ENCODE measurements at regions not wholly inside any gene's neighbourhood (a gene's known extent, or its start where the extent isn't known, plus 50 kb on each side); places are given as distances from the start of the nearest gene placed in this dataset.

- Histone ChIP-seq H3K4me3 (ENCODE audit: low read depth, low read length) (no peak overlapping the region), H3K36me3 (ENCODE audit: control insufficient read depth in 2 of 2, insufficient read depth in 1 of 2, low read length in 2 of 2) (no peaks in the 10 kb centered on the region), H3K9me3 (ENCODE audit: control insufficient read depth, insufficient read depth, low read depth, low read length) (no peaks in the 10 kb centered on the region), H3K4me1 (ENCODE audit: control insufficient read depth, insufficient read depth, low read length) (no peaks in the 10 kb centered on the region), H3K27ac (ENCODE audit: extremely low read depth, low read depth, low read length) (no peak overlapping the region)
- CTCF ChIA-PET: no interaction called here
- POLR2A ChIA-PET: no interaction called here
- TF ChIP-seq EGR2 (tag by site-specific recombination; IDR thresholded peaks at IDR 0.05; ENCODE audit: low read depth) (no peak), ZBTB20 (tag by site-specific recombination; IDR thresholded peaks at IDR 0.05) (no peak), ZNF501 (tag by site-specific recombination; IDR thresholded peaks at IDR 0.05) (no peak), PRDM6 (tag by site-specific recombination; IDR thresholded peaks at IDR 0.05) (no peak), ZNF510 (tag by site-specific recombination; IDR thresholded peaks at IDR 0.05; ENCODE audit: insufficient replicate concordance) (no peak), ZNF248 (tag by site-specific recombination; IDR thresholded peaks at IDR 0.05) (no peak), ZNF560 (tag by site-specific recombination; IDR thresholded peaks at IDR 0.05; ENCODE audit: borderline replicate concordance) (no peak), ZNF514 (tag by site-specific recombination; IDR thresholded peaks at IDR 0.05) (no peak), ZNF610 (tag by site-specific recombination; IDR thresholded peaks at IDR 0.05; ENCODE audit: borderline replicate concordance) (no peak), ZNF660 (tag by site-specific recombination; IDR thresholded peaks at IDR 0.05) (no peak), ZNF266 (tag by site-specific recombination; IDR thresholded peaks at IDR 0.05; ENCODE audit: low read depth) (no peak), ZNF596 (tag by site-specific recombination; IDR thresholded peaks at IDR 0.05) (no peak), ZNF157 (tag by site-specific recombination; IDR thresholded peaks at IDR 0.05) (no peak), ZNF280D (tag by site-specific recombination; IDR thresholded peaks at IDR 0.05) (no peak), HOXD13 (CRISPR knock-in tag; IDR thresholded peaks at IDR 0.05; ENCODE audit: borderline replicate concordance) (no peak)
Measured at GRCh38 chr2:21910832-21911507, 787.2 kb downstream of the TDRD15 start.

GRCh38 chr2:21912405-21912804 lies 788.6 kb downstream of the TDRD15 start:
- H3K27ac ChIP-seq (ENCODE audit: extremely low read depth, low read depth, low read length): no peak overlapping the region
- POLR2A ChIA-PET: no interaction called here
- no peaks in the 10 kb centered on the region for H3K36me3 ChIP-seq (ENCODE audit: control insufficient read depth in 2 of 2, insufficient read depth in 1 of 2, low read length in 2 of 2)
- CTCF ChIA-PET: no interaction called here
- H3K9me3 ChIP-seq (ENCODE audit: control insufficient read depth, insufficient read depth, low read depth, low read length): no peaks in the 10 kb centered on the region
- H3K4me3 ChIP-seq (ENCODE audit: low read depth, low read length): no peak overlapping the region
- no peak for TF ChIP-seq KLF10 (tag by site-specific recombination; IDR thresholded peaks at IDR 0.05)
- TF ChIP-seq ZNF692 (tag by site-specific recombination; IDR thresholded peaks at IDR 0.05): no peak
- TF ChIP-seq ZNF510 (tag by site-specific recombination; IDR thresholded peaks at IDR 0.05; ENCODE audit: insufficient replicate concordance): no peak
- no peak for TF ChIP-seq ZNF645 (tag by site-specific recombination; IDR thresholded peaks at IDR 0.05)
- TF ChIP-seq SP2 (tag by site-specific recombination; IDR thresholded peaks at IDR 0.05): no peak
- TF ChIP-seq MEIS1 (CRISPR knock-in tag; IDR thresholded peaks at IDR 0.05; ENCODE audit: borderline replicate concordance): no peak
- TF ChIP-seq ZNF473 (tag by site-specific recombination; IDR thresholded peaks at IDR 0.05): no peak
- TF ChIP-seq ZXDB (tag by site-specific recombination; IDR thresholded peaks at IDR 0.05): no peak
- no peaks in the 10 kb centered on the region for H3K4me1 ChIP-seq (ENCODE audit: control insufficient read depth, insufficient read depth, low read length)

All from HEK293 (cell line).